H9 (cell line): ENCODE measurements at regions not wholly inside any gene's neighbourhood (a gene's known extent, or its start where the extent isn't known, plus 50 kb on each side); places are given as distances from the start of the nearest gene placed in this dataset.

Experiments
- DNase-seq: peaks from one replicate; pipeline ENCODE4 v3.0.0-alpha.2; 2017
- H2AFZ ChIP-seq: one replicate; pipeline ENCODE4 v1.6.1; 2013; ENCODE audit warnings: mild to moderate bottlenecking, low read length, control low read depth, moderate library complexity
- H2AK5ac ChIP-seq: 2 replicates; pipeline ENCODE4 v1.6.1; 2013; ENCODE audit warnings: low read length, control low read depth, mixed read lengths; ENCODE audit not compliant: insufficient read length
- H2BK120ac ChIP-seq: one replicate; pipeline ENCODE4 v1.6.1; 2013; ENCODE audit warnings: low read depth, mild to moderate bottlenecking, low read length, control low read depth, inconsistent platforms; ENCODE audit not compliant: poor library complexity, severe bottlenecking
- H2BK12ac ChIP-seq: 2 replicates; pipeline ENCODE4 v1.6.1; 2013; ENCODE audit warnings: low read length, control low read depth, mixed read lengths, low read depth; ENCODE audit not compliant: insufficient read length
- H2BK15ac ChIP-seq: 2 replicates; pipeline ENCODE4 v1.6.1; 2013; ENCODE audit warnings: low read depth, low read length, control low read depth
- H2BK20ac ChIP-seq: one replicate; pipeline ENCODE4 v1.6.1; 2013; ENCODE audit warnings: low read depth, mild to moderate bottlenecking, low read length, control low read depth, inconsistent platforms; ENCODE audit not compliant: poor library complexity, severe bottlenecking
- H2BK5ac ChIP-seq: 2 replicates; pipeline ENCODE4 v1.6.1; 2013; ENCODE audit warnings: low read length, control low read depth, mixed read lengths; ENCODE audit not compliant: insufficient read length
- H3K14ac ChIP-seq: 2 replicates; pipeline ENCODE4 v1.6.1; 2013; ENCODE audit warnings: low read length, control low read depth; ENCODE audit not compliant: insufficient read depth
- H3K18ac ChIP-seq: 2 replicates; pipeline ENCODE4 v1.6.1; 2013; ENCODE audit warnings: low read depth, mild to moderate bottlenecking, mixed read lengths, low read length, control low read depth; ENCODE audit not compliant: insufficient read length
- H3K23ac ChIP-seq: 2 replicates; pipeline ENCODE4 v1.6.1; 2013; ENCODE audit warnings: low read length, control low read depth, mixed read lengths, low read depth; ENCODE audit not compliant: insufficient read length
- H3K23me2 ChIP-seq: 2 replicates; pipeline ENCODE4 v1.6.1; 2013; ENCODE audit warnings: low read depth, mild to moderate bottlenecking, mixed read lengths, low read length, control low read depth; ENCODE audit not compliant: insufficient read length, poor library complexity, severe bottlenecking
- H3K27ac ChIP-seq: 2 replicates; pipeline ENCODE4 v1.5.1; 2013; ENCODE audit warnings: low read length, control low read depth, mixed read lengths, low read depth; ENCODE audit not compliant: insufficient read length
- H3K27me3 ChIP-seq: 2 replicates; pipeline ENCODE4 v1.6.1; 2013; ENCODE audit warnings: low read length, control low read depth, inconsistent platforms; ENCODE audit not compliant: insufficient read depth
- H3K4ac ChIP-seq: 2 replicates; pipeline ENCODE4 v1.6.1; 2013; ENCODE audit warnings: low read depth, mild to moderate bottlenecking, control low read depth, inconsistent platforms, low read length, moderate library complexity
- H3K4me1 ChIP-seq: 2 replicates; pipeline ENCODE4 v1.6.1; 2013; ENCODE audit warnings: low read length, control low read depth, inconsistent platforms; ENCODE audit not compliant: insufficient read depth
- H3K4me2 ChIP-seq: 2 replicates; pipeline ENCODE4 v1.6.1; 2013; ENCODE audit warnings: low read length, control low read depth, mixed read lengths; ENCODE audit not compliant: insufficient read length, insufficient read depth
- H3K56ac ChIP-seq: 2 replicates; pipeline ENCODE4 v1.6.1; 2013; ENCODE audit warnings: low read depth, mild to moderate bottlenecking, mixed read lengths, low read length, control low read depth; ENCODE audit not compliant: insufficient read length
- H3K79me1 ChIP-seq: 2 replicates; pipeline ENCODE4 v1.6.1; 2013; ENCODE audit warnings: low read depth, mild to moderate bottlenecking, moderate library complexity, low read length, control low read depth, inconsistent platforms; ENCODE audit not compliant: insufficient read depth, poor library complexity, severe bottlenecking
- H3K79me2 ChIP-seq: 2 replicates; pipeline ENCODE4 v1.6.1; 2013; ENCODE audit warnings: low read length, control low read depth, inconsistent platforms; ENCODE audit not compliant: insufficient read depth
- H3K9ac ChIP-seq: 2 replicates; pipeline ENCODE4 v1.6.1; 2013; ENCODE audit warnings: low read length, control low read depth, mixed read lengths; ENCODE audit not compliant: insufficient read length; ENCODE audit errors: extremely low read depth
- H3K9me3 ChIP-seq: one replicate; pipeline ENCODE4 v1.6.1; 2013; ENCODE audit warnings: low read depth, low read length, inconsistent platforms; ENCODE audit not compliant: control insufficient read depth
- H3T11ph ChIP-seq: one replicate; pipeline ENCODE4 v1.6.1; 2013; ENCODE audit warnings: mild to moderate bottlenecking, low read length, control low read depth, inconsistent platforms
- H4K20me1 ChIP-seq: one replicate; pipeline ENCODE4 v1.6.1; 2013; ENCODE audit not compliant: control insufficient read depth, insufficient read length, insufficient read depth
- H4K5ac ChIP-seq: 2 replicates; pipeline ENCODE4 v1.6.1; 2013; ENCODE audit warnings: low read depth, mild to moderate bottlenecking, mixed read lengths, low read length, control low read depth; ENCODE audit not compliant: insufficient read length
- H4K8ac ChIP-seq: replicated peaks from 2 replicates; pipeline ENCODE4 v1.6.1; 2013; ENCODE audit warnings: low read length, control low read depth, mixed read lengths, low read depth; ENCODE audit not compliant: insufficient read length
- H4K91ac ChIP-seq: 2 replicates; pipeline ENCODE4 v1.6.1; 2013; ENCODE audit warnings: low read depth, mild to moderate bottlenecking, moderate library complexity, mixed read lengths, low read length, control low read depth; ENCODE audit not compliant: insufficient read length
- H3K27ac Mint-ChIP-seq, 3 experiments: 2 replicates in 2 of 3; 3 replicates in 1 of 3; pipeline ENCODE4 v1.8.0; 2020 to 2021; ENCODE audit warnings: mixed read lengths in 3 of 3, mild to moderate bottlenecking in 1 of 3, moderate library complexity in 1 of 3
- H3K27me3 Mint-ChIP-seq: 2 replicates; pipeline ENCODE4 v1.8.0; 2021; ENCODE audit warnings: low read depth, mild to moderate bottlenecking, moderate library complexity, mixed read lengths
- H3K36me3 Mint-ChIP-seq, 3 experiments: 2 replicates in 2 of 3; 3 replicates in 1 of 3; pipeline ENCODE4 v1.8.0; 2020 to 2021; ENCODE audit warnings: low read depth in 3 of 3, mixed read lengths in 3 of 3; ENCODE audit not compliant: insufficient read depth in 1 of 3
- H3K4me1 Mint-ChIP-seq, 2 experiments: 2 replicates each; pipeline ENCODE4 v1.8.0; 2020; ENCODE audit warnings: mixed read lengths in 2 of 2
- H3K4me3 Mint-ChIP-seq, 2 experiments: 2 replicates in 1 of 2; 3 replicates in 1 of 2; pipeline ENCODE4 v1.8.0; 2020 to 2021; ENCODE audit warnings: mild to moderate bottlenecking in 2 of 2, mixed read lengths in 2 of 2, moderate library complexity in 1 of 2
- H3K9me3 Mint-ChIP-seq, 2 experiments: 2 replicates in 1 of 2; 3 replicates in 1 of 2; pipeline ENCODE4 v1.8.0; 2020; ENCODE audit warnings: mild to moderate bottlenecking in 2 of 2, mixed read lengths in 2 of 2, moderate library complexity in 1 of 2
- CTCF ChIP-seq: fragments of 200-600 bp; sonication (generic); conservative IDR thresholded peaks from 3 replicates; pipeline ENCODE4 v1.8.0; 2021; ENCODE audit warnings: antibody characterized with exemption, mild to moderate bottlenecking
- WGBS: extraction: QIAGEN DNeasy Blood & Tissue Kit; methylation state at CpG from one replicate; pipeline ENCODE4 v1.1.7; 2013; ENCODE audit warnings: missing lambda C conversion rate, low lambda C conversion rate, mixed read lengths; ENCODE audit not compliant: insufficient read length; ENCODE audit errors: extremely low coverage; 5-methylcytosine and 5-hydroxymethylcytosine counted together

- H3K27me3 Mint-ChIP-seq: no peaks in the 10 kb centered on the region; the same call in 1 of the 2 replicates
- H3K23ac ChIP-seq: no peak overlapping the region
- 0 out of 4 replicates have a peak, but pooled peaks cover 0 to 4% of the 10 kb centered on the region in 2 experiments for H3K4me1 Mint-ChIP-seq
- H3K36me3 Mint-ChIP-seq: no peaks in the 10 kb centered on the region
- no peak overlapping the region for H2AK5ac ChIP-seq
- no peak overlapping the region for H2BK120ac ChIP-seq
- no peak overlapping the region for H2BK20ac ChIP-seq
- no peak overlapping the region for H2BK12ac ChIP-seq
- no peak overlapping the region for H2BK15ac ChIP-seq
- no peaks in the 10 kb centered on the region for H3K9me3 ChIP-seq
- no peaks in the 10 kb centered on the region for H3K27me3 ChIP-seq
- H3K14ac ChIP-seq: no peak overlapping the region
- no peaks in the 10 kb centered on the region for H3K79me2 ChIP-seq
- H3K23me2 ChIP-seq: no peaks in the 10 kb centered on the region
- H4K91ac ChIP-seq: no peak overlapping the region
- no peak overlapping the region for H2AFZ ChIP-seq
- no peak overlapping the region for H3K27ac ChIP-seq
- no peak for DNase-seq
- H3K56ac ChIP-seq: no peak overlapping the region
- H3T11ph ChIP-seq: no peak overlapping the region
- no peak overlapping the region for H3K4me3 Mint-ChIP-seq
- H3K79me1 ChIP-seq: no peaks in the 10 kb centered on the region
- no peak overlapping the region for H3K4ac ChIP-seq
- H3K4me1 ChIP-seq: no peaks in the 10 kb centered on the region
- no peak overlapping the region for H4K5ac ChIP-seq
- no peak overlapping the region for H4K8ac ChIP-seq
- no CpG with 5 or more reads among the region's 4 CpGs for WGBS
- no peak overlapping the region for H2BK5ac ChIP-seq
- no peak overlapping the region for H3K18ac ChIP-seq
- H3K27ac Mint-ChIP-seq: no peak overlapping the region
- TF ChIP-seq CTCF: no peak
- no peak overlapping the region for H3K4me2 ChIP-seq
- H3K9me3 Mint-ChIP-seq: no peaks in the 10 kb centered on the region
- H3K9ac ChIP-seq: no peak overlapping the region
- no peaks in the 10 kb centered on the region for H4K20me1 ChIP-seq
Measured at GRCh38 chr1:79785561-79785960, 779.0 kb upstream of the ADGRL4 start.
